ENCODE measurements at regions not wholly inside any gene's neighbourhood (a gene's known extent, or its start where the extent isn't known, plus 50 kb on each side); places are given as distances from the start of the nearest gene placed in this dataset.

DNA sequence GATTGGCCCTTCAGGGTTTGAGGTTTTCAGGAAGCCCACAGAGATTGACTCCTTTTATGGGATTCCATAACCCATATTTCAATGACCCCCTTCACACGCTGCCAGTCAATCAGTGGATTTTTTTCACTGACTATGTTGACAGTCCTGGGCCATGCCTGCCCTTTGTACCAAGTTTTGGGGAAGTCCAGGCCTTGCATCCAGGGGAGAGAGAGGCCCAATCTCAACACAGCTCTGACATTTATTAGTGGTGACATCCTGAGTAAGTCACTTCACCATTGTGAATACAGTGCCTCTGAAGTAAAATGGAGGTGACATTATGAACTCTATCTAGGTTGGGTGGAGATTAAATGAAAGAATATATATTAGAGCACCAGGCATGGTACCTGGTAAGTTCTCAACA, 181.1 kb downstream of the NUFIP1 start:
- TF ChIP-seq POLR2A (IDR thresholded peaks at IDR 0.05; ENCODE audit: low read depth, low read length), result no peak
- no peak for TF ChIP-seq POLR2AphosphoS5 (IDR thresholded peaks at IDR 0.05; ENCODE audit: low read depth, low read length)
